Effector memory CD8-positive, alpha-beta T cell (primary cell): ENCODE measurements at regions not wholly inside any gene's neighbourhood (a gene's known extent, or its start where the extent isn't known, plus 50 kb on each side); places are given as distances from the start of the nearest gene placed in this dataset.

ENCODE experiments used
- ATAC-seq: fragments of 150-1000 bp; cut with Tn5 transposase; replicated peaks from 2 replicates; pipeline ENCODE4 v1.10.0; 2021; ENCODE audit warnings: mild to moderate bottlenecking, moderate library complexity
- DNase-seq, 3 experiments: peaks; one replicate each; pipeline ENCODE4 v3.0.0; 2021
- H3K27ac Mint-ChIP-seq, 2 donors: one replicate each; pipeline ENCODE4 v1.8.0; 2022; ENCODE audit warnings: mild to moderate bottlenecking in 2 of 2, mixed read lengths in 2 of 2, moderate library complexity in 2 of 2
- H3K27me3 Mint-ChIP-seq, 2 donors: one replicate each; pipeline ENCODE4 v1.8.0; 2022; ENCODE audit warnings: mixed read lengths in 2 of 2
- H3K36me3 Mint-ChIP-seq: one replicate; pipeline ENCODE4 v1.8.0; 2022; ENCODE audit warnings: mild to moderate bottlenecking, moderate library complexity, mixed read lengths; ENCODE audit not compliant: insufficient read depth
- H3K4me1 Mint-ChIP-seq, 2 donors: one replicate each; pipeline ENCODE4 v1.8.0; 2022; ENCODE audit warnings: low read depth in 2 of 2, mixed read lengths in 2 of 2
- H3K4me3 Mint-ChIP-seq, 2 donors: one replicate each; pipeline ENCODE4 v1.8.0; 2022; ENCODE audit warnings: mild to moderate bottlenecking in 2 of 2, mixed read lengths in 2 of 2, moderate library complexity in 2 of 2
- H3K9me3 Mint-ChIP-seq, 2 donors: one replicate each; pipeline ENCODE4 v1.8.0; 2022; ENCODE audit warnings: mixed read lengths in 2 of 2

GRCh38 chr5:6218517-6218916 lies 159.8 kb downstream of the MED10 start:
- DNase-seq (no peak), ATAC-seq (no peak)
- Mint-ChIP-seq H3K4me3 (no peak overlapping the region), H3K27ac (no peak overlapping the region), H3K4me1 (no peaks in the 10 kb centered on the region), H3K36me3 (no peaks in the 10 kb centered on the region), H3K9me3 (no peaks in the 10 kb centered on the region), H3K27me3 (peaks cover 0 to 27% of the 10 kb centered on the region in 2 donors)

- Mint-ChIP-seq H3K27me3 (peaks cover 0 to 27% of the 10 kb centered on the region in 2 donors), H3K9me3 (no peaks in the 10 kb centered on the region), H3K36me3 (no peaks in the 10 kb centered on the region), H3K4me3 (no peak overlapping the region), H3K27ac (no peak overlapping the region), H3K4me1 (no peaks in the 10 kb centered on the region)
- DNase-seq (no peak), ATAC-seq (no peak)
These were observed 160.2 kb downstream of the MED10 start for GRCh38 chr5:6218116-6218515.

- no peaks in the 10 kb centered on the region for H3K9me3 Mint-ChIP-seq
- H3K27me3 Mint-ChIP-seq: peaks cover 0 to 27% of the 10 kb centered on the region in 2 donors
- ATAC-seq (no peak), DNase-seq (no peak)
- H3K4me3 Mint-ChIP-seq: no peak overlapping the region
- H3K4me1 Mint-ChIP-seq: no peaks in the 10 kb centered on the region
- no peak overlapping the region for H3K27ac Mint-ChIP-seq
- H3K36me3 Mint-ChIP-seq: no peaks in the 10 kb centered on the region
These were observed 161.8 kb downstream of the MED10 start for GRCh38 chr5:6216471-6217075.

GRCh38 chr5:6215891-6216290 lies 162.5 kb downstream of the MED10 start:
- DNase-seq (no peak), ATAC-seq (no peak)
- Mint-ChIP-seq H3K36me3 (no peaks in the 10 kb centered on the region), H3K27ac (no peak overlapping the region), H3K4me1 (no peaks in the 10 kb centered on the region), H3K4me3 (no peak overlapping the region), H3K27me3 (peaks cover 0 to 27% of the 10 kb centered on the region in 2 donors), H3K9me3 (peaks cover under 1 to 2% of the 10 kb centered on the region in 2 donors)

GRCh38 chr5:6212244-6212643 lies 166.1 kb downstream of the MED10 start:
- no peak overlapping the region for H3K4me3 Mint-ChIP-seq
- H3K36me3 Mint-ChIP-seq: no peaks in the 10 kb centered on the region
- peaks cover 2 to 18% of the 10 kb centered on the region in 2 donors for H3K9me3 Mint-ChIP-seq
- peaks cover 0 to 25% of the 10 kb centered on the region in 2 donors for H3K27me3 Mint-ChIP-seq
- H3K27ac Mint-ChIP-seq: no peak overlapping the region
- ATAC-seq (no peak), DNase-seq (no peak)
- no peaks in the 10 kb centered on the region for H3K4me1 Mint-ChIP-seq

GRCh38 chr5:6206501-6206900 lies 171.8 kb downstream of the MED10 start:
- Mint-ChIP-seq H3K4me1 (no peaks in the 10 kb centered on the region), H3K4me3 (no peak overlapping the region), H3K9me3 (peaks cover 2 to 18% of the 10 kb centered on the region in 2 donors), H3K36me3 (no peaks in the 10 kb centered on the region), H3K27ac (no peak overlapping the region), H3K27me3 (peaks cover 0 to 17% of the 10 kb centered on the region in 2 donors)
- ATAC-seq (no peak), DNase-seq (no peak)

- H3K27me3 Mint-ChIP-seq: peaks cover 0 to 14% of the 10 kb centered on the region in 2 donors
- H3K4me3 Mint-ChIP-seq: no peak overlapping the region
- H3K9me3 Mint-ChIP-seq: peaks cover 0 to 5% of the 10 kb centered on the region in 2 donors
- H3K4me1 Mint-ChIP-seq: no peaks in the 10 kb centered on the region
- DNase-seq (no peak), ATAC-seq (no peak)
- H3K36me3 Mint-ChIP-seq: no peaks in the 10 kb centered on the region
- no peak overlapping the region for H3K27ac Mint-ChIP-seq
These were observed 175.4 kb downstream of the MED10 start for GRCh38 chr5:6202968-6203365.

- Mint-ChIP-seq H3K27me3 (peaks cover 2 to 10% of the 10 kb centered on the region in 2 donors), H3K4me3 (no peak overlapping the region), H3K9me3 (peaks cover 0 to 6% of the 10 kb centered on the region in 2 donors), H3K27ac (no peak overlapping the region), H3K36me3 (no peaks in the 10 kb centered on the region), H3K4me1 (no peaks in the 10 kb centered on the region)
- DNase-seq: no peak
- ATAC-seq: no peak
These were observed 176.0 kb downstream of the MED10 start for GRCh38 chr5:6202149-6202967.

- Mint-ChIP-seq H3K4me3 (no peak overlapping the region), H3K4me1 (no peaks in the 10 kb centered on the region), H3K27ac (no peak overlapping the region), H3K27me3 (peaks cover 9 to 10% of the 10 kb centered on the region in 2 donors), H3K36me3 (no peaks in the 10 kb centered on the region), H3K9me3 (peaks cover 0 to 12% of the 10 kb centered on the region in 2 donors)
- no peak for DNase-seq
- no peak for ATAC-seq
These were observed 176.7 kb downstream of the MED10 start for GRCh38 chr5:6201631-6202030.

GRCh38 chr5:6198531-6198930 lies 179.8 kb downstream of the MED10 start:
- Mint-ChIP-seq H3K4me3 (no peak overlapping the region), H3K9me3 (peaks cover 0 to 12% of the 10 kb centered on the region in 2 donors), H3K27ac (no peak overlapping the region), H3K27me3 (peaks cover 3 to 9% of the 10 kb centered on the region in 2 donors), H3K36me3 (no peaks in the 10 kb centered on the region), H3K4me1 (no peaks in the 10 kb centered on the region)
- no peak for DNase-seq
- no peak for ATAC-seq

- Mint-ChIP-seq H3K4me3 (no peak overlapping the region), H3K9me3 (peaks cover 0 to 12% of the 10 kb centered on the region in 2 donors), H3K27me3 (peaks cover 8 to 9% of the 10 kb centered on the region in 2 donors), H3K36me3 (no peaks in the 10 kb centered on the region), H3K4me1 (no peaks in the 10 kb centered on the region), H3K27ac (no peak overlapping the region)
- ATAC-seq: no peak
- no peak for DNase-seq
These were observed 180.9 kb downstream of the MED10 start for GRCh38 chr5:6197427-6197826.

- no peak for ATAC-seq
- Mint-ChIP-seq H3K9me3 (peaks cover 0 to 12% of the 10 kb centered on the region in 2 donors), H3K27me3 (peaks cover 8 to 9% of the 10 kb centered on the region in 2 donors), H3K27ac (no peak overlapping the region), H3K36me3 (no peaks in the 10 kb centered on the region), H3K4me3 (no peak overlapping the region), H3K4me1 (no peaks in the 10 kb centered on the region)
- DNase-seq: no peak
These were observed 182.5 kb downstream of the MED10 start for GRCh38 chr5:6195711-6196358.

- Mint-ChIP-seq H3K36me3 (no peaks in the 10 kb centered on the region), H3K9me3 (peaks cover 0 to 9% of the 10 kb centered on the region in 2 donors), H3K4me3 (no peak overlapping the region), H3K27me3 (peaks cover 8 to 9% of the 10 kb centered on the region in 2 donors), H3K4me1 (no peaks in the 10 kb centered on the region), H3K27ac (no peak overlapping the region)
- ATAC-seq: no peak
- DNase-seq: no peak
These were observed 183.3 kb downstream of the MED10 start for GRCh38 chr5:6194906-6195612.
